CD4-positive, alpha-beta T cell treated with Interleukin-4 for 4 hours (primary cell): ENCODE measurements at regions not wholly inside any gene's neighbourhood (a gene's known extent, or its start where the extent isn't known, plus 50 kb on each side); places are given as distances from the start of the nearest gene placed in this dataset.

Source experiments
- DNase-seq: peaks from one replicate; pipeline ENCODE4 v3.0.0-alpha.2; 2020

- DNase-seq, result no peak
Observed at GRCh38 chr2:163456953-163457743, 278.7 kb downstream of the FIGN start.

- no peak for DNase-seq
Observed at GRCh38 chr2:163455815-163456214, 280.0 kb downstream of the FIGN start.

GRCh38 chr2:163453920-163454319, 281.9 kb downstream of the FIGN start:
- DNase-seq, result no peak

GRCh38 chr2:163441603-163442002, 294.2 kb downstream of the FIGN start:
- no peak for DNase-seq

GRCh38 chr2:163436963-163437362, 298.8 kb downstream of the FIGN start:
- DNase-seq, result no peak

- DNase-seq, result no peak
Observed at GRCh38 chr2:163428187-163428586, 307.6 kb downstream of the FIGN start.

- DNase-seq, result no peak
Observed at GRCh38 chr2:163420604-163421003, 315.2 kb downstream of the FIGN start.

GRCh38 chr2:163419000-163419830, 316.6 kb downstream of the FIGN start:
- DNase-seq, result no peak

GRCh38 chr2:163417596-163418337, 318.0 kb downstream of the FIGN start:
- DNase-seq, result no peak

GRCh38 chr2:163414121-163414520, 321.7 kb downstream of the FIGN start:
- DNase-seq, result no peak

GRCh38 chr2:163407296-163407695, 328.5 kb downstream of the FIGN start:
- no peak for DNase-seq

GRCh38 chr2:163405298-163405697, 330.5 kb downstream of the FIGN start:
- DNase-seq, result no peak

GRCh38 chr2:163401481-163401880, 334.3 kb downstream of the FIGN start:
- no peak for DNase-seq

- no peak for DNase-seq
Observed at GRCh38 chr2:163397451-163397850, 338.4 kb downstream of the FIGN start.

GRCh38 chr2:163395602-163396001, 340.2 kb downstream of the FIGN start:
- no peak for DNase-seq

GRCh38 chr2:163389838-163390237, 346.0 kb downstream of the FIGN start:
- DNase-seq, result no peak

- no peak for DNase-seq
Observed at GRCh38 chr2:163375472-163375871, 360.3 kb downstream of the FIGN start.

- DNase-seq, result no peak
Observed at GRCh38 chr2:163375070-163375469, 360.7 kb downstream of the FIGN start.

- no peak for DNase-seq
Observed at GRCh38 chr2:163374282-163374681, 361.5 kb downstream of the FIGN start.

GRCh38 chr2:163373496-163373895, 362.3 kb downstream of the FIGN start:
- no peak for DNase-seq

GRCh38 chr2:163370169-163370886, 365.5 kb downstream of the FIGN start:
- no peak for DNase-seq

GRCh38 chr2:163369111-163369510, 366.7 kb downstream of the FIGN start:
- no peak for DNase-seq

GRCh38 chr2:163368655-163369054, 367.2 kb downstream of the FIGN start:
- DNase-seq, result no peak
